ENCODE measurements at regions not wholly inside any gene's neighbourhood (a gene's known extent, or its start where the extent isn't known, plus 50 kb on each side); places are given as distances from the start of the nearest gene placed in this dataset.

- DNase-seq (ENCODE audit: low spot score), result no peak
These were observed 569.9 kb upstream of the FAT3 start for GRCh38 chr11:91654686-91655085.

DNA sequence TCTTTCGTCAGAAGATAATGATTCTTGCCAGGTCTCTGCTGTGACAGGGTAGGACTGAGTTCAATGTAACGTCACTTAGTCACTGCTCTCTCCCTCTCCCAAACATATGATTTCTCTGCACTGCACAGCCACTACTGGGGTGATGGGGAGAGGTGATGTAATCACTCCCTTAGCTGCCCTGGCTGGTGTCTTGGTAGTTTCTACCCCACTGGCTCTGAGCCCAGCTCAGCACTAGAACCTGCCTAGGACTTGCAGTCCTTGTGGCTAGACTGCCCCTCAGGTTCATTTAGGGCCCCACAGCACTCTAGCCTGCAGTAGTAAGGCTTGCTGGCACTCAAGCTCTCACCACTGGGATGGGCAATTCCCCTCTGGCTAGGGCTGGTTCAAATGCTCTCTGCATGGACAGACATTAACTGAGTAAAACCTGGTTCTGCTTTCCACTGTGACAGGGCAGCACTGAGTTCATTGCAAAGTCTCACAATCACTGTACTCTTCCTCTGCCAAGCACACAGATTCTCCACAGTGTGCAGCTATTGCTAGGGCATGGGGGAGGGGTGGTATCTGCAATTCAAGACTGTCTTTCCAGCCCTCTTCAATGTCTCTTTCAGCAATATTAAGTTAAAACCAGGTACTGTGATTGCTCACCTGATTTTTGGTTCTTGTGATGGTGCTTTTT is 571.4 kb upstream of the FAT3 start:
- no peak for DNase-seq (ENCODE audit: low spot score)

DNA sequence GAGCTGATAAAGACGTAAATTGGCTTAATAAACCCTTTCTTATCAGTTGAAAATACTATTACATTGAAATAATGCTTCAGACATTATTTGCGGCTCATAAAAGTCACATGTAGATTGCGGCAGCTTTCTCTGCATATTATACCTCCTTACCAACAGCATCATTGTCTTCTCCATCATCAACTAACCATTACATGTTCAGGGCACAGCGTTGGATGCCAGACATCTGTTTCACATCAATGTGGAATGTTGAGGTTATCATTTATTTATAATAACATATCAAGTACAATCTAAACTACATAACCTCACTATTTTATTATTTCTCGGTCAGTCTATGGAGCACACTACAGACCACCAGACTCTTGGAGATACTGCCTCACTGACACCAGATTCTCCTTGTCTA is 573.8 kb upstream of the FAT3 start:
- no peak for DNase-seq (ENCODE audit: low spot score)

DNA sequence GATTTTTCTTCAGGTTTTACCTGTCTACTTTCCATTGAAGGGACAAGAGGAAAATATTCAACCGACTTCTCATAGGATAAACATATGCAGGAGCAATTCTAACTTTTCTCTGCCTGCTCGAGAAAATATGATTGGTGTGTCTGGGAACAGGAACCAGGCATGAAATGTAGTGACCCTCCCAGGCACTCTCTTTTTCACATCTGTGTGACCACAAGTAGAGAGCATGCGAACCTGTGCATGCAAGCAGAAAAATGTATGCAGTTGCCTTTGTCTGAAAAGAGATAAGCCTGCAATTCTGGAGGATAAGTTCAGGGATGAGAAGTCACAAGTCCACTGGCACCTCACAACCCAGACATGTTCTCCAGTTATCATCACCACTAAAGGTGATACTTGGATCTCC is 583.5 kb upstream of the FAT3 start:
- no peak for DNase-seq (ENCODE audit: low spot score)

DNA sequence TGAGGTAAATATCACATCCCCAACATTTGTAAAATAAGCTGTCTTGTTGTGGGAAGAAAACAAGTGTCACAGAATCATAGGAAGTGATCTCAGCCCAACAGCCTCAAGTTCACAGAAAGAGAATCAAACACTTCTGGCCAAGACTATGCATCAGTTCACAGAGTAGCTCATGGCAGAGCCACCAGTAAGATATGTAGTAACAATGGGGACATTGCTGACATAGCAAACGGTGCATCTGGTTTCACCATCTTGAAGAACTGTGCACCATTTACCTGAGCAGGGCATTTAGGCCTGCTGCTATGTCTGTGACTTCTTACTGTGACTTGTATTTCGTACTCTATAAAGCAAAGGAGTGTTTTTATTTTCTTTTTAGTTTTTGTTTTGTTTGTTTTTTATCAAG is 585.3 kb upstream of the FAT3 start:
- no peak for DNase-seq (ENCODE audit: low spot score)

GRCh38 chr11:91630916-91631673 is 593.5 kb upstream of the FAT3 start:
- no peak for DNase-seq (ENCODE audit: low spot score)

DNA sequence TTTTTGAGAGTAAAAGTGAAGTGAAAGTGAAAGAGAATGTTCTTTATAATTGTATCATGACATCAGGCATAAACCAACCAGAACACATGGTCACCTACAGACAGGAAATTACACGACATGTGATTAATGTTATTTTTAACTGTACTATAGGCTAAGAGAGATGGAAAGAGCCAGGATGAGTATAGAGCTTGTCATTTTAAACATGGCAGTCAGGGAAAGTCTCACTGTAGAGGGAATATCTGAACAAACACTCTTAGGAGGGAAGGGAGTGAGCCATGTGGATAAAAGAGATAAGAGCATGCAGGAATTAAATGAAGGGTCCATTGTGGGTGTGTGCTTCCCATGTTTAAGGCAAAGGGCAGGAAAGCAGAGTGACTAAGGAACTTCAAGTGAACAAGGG is 599.1 kb upstream of the FAT3 start:
- no peak for DNase-seq (ENCODE audit: low spot score)

DNA sequence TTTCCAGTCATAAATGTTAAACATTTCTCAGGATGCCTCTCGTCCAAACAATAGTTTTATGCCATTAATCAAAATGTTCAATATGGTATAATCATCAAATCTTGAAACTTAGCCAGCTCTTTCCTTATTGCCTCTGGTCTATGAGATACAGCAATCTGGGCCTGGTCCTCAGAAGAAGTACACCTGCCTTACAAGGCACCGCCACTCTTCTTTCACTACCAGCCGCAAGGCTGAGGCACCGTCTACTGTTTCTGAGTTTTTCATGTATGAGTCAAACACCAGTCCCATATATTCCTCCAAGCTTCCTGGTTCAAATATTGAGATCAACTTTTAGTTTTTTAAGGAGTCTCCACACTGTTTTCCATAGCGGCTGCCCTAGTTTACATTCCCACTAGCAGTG is 600.6 kb upstream of the FAT3 start:
- no peak for DNase-seq (ENCODE audit: low spot score)

DNA sequence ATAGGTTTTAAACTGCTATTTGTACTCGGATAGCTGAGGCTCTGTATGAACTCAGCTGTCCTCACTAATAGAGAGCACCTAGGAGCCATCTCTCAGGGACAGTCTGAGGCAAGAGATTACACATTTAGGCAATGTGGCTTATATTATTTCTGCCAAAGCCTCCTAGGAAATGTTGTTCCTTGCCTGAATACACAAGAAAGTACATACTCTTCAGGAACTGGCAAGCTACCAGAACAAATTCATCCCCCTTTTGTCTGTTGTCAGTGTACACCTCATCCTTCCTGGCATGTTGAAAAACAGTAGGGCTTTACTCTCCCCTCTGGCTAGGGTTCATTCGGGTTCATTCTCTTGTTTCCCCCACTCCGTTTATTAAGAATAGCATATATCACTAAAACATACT is 615.9 kb upstream of the FAT3 start:
- no peak for DNase-seq (ENCODE audit: low spot score)

- no peak for DNase-seq (ENCODE audit: low spot score)
These were observed 628.5 kb upstream of the FAT3 start for GRCh38 chr11:91596111-91596510.

DNA sequence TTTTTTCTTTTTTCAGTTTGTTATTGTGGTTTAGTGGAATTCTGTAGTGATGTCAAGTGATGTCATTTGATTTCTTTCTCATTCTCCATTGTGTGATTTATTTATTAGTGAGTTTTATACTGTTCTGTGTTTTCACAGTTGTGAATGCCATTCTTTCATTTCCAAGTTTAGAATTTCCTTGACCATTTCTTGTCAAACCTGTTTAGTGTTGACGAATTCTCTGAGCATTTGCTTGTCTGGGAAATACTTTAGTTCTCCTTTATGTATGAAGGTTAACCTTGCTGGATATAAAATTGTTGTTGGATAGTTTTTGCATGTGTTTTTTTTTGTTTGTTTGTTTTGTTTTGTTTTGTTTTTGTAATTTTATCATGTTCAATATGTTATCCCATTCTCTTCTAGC is 633.6 kb upstream of the FAT3 start:
- no peak for DNase-seq (ENCODE audit: low spot score)

DNA sequence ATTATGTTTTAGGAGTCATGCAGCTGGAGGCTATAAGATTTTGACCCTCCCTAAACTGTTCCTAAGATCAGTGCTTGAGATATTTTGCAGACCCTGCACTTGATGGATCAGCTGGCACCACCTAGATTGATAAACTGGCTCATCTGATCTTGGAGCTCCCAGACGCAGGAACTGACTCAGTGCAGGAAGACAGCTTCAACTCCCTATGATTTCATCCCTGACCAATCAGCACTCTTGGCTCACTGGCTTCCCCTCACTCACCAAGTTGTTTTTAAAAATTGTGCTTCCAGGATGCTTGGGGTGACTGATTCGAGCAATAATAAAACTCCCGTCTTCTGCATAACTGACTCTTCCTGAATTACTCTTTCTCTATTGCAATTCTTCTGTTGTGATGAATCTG is 637.5 kb upstream of the FAT3 start:
- no peak for DNase-seq (ENCODE audit: low spot score)

DNA sequence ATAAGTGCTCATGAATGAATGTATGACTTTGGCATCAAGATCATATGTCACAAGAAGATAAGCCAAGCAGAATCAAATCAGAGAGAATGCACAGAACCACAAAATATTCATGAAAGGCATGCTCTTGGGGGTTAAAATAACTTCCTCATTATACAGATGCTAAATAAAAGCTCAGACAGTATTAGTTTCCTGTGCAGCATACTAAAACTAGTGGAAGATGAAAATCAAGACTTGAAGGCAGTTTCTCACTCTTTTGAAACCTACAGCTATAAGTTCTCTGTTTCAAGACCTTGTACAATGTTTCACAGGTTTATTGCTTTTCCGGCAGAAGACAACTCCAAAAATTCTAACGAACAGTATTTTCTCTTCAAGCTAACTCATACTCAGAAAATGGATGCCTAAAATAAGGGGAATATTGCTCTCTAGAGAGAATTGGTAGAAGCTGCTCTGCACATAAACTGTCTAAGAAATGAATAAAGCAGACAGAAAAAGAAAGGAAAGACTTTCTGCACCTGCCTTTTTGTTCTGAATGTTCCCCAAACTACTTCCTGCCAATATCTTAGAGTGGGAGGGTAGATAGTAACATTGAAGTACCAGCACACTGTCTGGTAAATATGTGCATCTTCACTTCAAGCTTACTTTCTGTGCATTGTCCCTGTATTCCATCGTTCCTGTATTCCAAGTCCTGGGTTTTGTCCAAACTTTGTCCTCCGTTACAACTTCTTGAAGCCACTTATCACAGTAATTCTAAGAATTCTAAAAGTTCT is 639.4 kb upstream of the FAT3 start:
- DNase-seq (ENCODE audit: low spot score), result no peak

DNA sequence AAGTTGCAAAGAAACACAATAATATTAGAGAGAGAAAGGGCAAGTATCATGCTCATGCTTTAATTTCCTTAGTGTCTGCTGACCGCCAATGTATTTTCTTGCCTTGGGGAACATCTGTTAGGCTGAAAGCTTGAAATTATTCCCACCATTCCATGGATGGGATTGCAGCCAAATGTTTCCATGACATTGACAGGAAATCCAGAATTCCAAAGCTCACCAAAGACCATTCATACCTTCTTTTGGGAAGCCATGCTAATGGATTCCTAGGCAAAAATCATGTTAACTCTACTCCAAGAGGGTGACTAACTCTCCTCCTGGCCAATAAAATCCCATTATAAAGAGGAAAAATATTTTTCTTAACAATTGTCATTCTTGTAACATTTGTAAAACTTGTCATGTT is 661.4 kb upstream of the FAT3 start:
- DNase-seq (ENCODE audit: low spot score), result no peak

DNA sequence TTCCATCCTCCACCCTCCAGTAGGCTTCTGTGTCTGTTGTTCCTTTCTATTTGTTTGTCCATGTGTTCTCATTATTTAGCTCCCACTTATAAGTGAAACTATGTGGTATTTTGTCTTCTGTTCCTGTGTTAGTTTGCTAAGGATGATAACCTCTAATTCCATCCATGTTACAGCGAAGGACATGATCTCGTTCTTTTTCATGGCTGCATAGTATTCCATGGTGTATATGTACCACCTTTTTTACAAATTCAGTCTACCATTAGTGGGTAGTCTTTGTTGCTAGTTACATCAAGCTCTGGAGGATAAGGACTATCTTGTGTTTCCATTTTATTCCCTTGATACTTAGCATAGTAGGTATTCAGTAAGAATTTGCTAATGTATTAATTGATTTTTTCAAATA is 664.2 kb upstream of the FAT3 start:
- no peak for DNase-seq (ENCODE audit: low spot score)

DNA sequence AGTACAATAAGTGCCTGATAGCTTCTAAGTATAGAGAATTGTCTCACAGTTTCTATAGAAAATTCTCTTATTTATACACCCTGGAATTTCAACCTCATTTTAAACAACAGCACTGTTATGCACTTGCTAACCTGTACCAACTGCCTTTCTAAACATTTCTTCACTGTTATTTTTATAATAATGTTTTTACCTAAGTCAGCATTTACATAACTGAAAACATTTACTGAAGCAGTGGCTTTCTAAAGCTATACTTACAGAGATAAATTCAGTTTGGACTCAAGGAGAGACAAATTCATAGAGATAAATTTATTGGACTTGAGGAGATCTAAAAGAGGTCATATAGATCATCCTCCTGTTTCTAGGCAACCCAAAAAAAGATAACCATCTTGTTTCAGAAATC is 686.6 kb upstream of the FAT3 start:
- no peak for DNase-seq (ENCODE audit: low spot score)

DNA sequence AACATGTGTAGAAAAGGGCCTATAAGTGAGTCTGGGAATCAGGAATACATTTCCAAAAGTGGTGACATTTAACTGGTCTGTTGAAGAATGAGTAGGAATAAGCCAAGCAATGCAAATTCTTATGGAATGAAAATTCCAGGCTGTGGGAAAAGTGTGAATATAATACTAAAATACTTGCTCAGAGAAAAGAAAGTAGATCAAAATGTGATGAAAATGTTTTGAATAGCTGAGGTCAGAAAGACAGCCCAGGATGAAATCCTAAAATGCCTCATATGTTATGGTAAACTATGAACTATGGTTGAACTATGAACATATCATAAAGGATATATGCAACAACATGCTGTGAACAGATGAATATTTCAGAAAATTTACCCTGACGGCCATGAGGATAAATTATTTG is 688.3 kb upstream of the FAT3 start:
- no peak for DNase-seq (ENCODE audit: low spot score)

GRCh38 chr11:91528965-91529364 is 695.7 kb upstream of the FAT3 start:
- no peak for DNase-seq (ENCODE audit: low spot score)

- no peak for DNase-seq (ENCODE audit: low spot score)
These were observed 697.1 kb upstream of the FAT3 start for GRCh38 chr11:91527380-91528030.

- peak; percentile 3 for DNase-seq (ENCODE audit: low spot score)
These were observed 710.9 kb upstream of the FAT3 start for GRCh38 chr11:91513734-91514133.

DNA sequence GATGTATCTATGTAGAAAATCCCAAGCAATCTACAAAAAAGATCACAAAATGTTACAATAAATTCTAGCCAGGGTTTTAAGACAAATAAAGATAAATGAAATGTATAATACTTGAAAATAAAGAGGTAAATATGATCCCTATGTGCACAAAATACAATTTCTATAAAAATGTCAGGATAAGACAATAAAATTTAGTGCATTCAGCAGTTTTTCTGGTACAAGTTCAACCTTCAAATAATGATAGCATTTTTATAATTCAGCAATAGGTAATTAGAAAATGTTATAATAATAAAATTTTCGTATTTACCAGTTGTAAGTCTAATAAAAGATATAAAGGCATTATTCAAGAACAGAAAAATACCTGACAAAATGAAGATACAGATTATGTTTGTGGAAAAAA is 726.8 kb upstream of the FAT3 start:
- no peak for DNase-seq (ENCODE audit: low spot score)

DNA sequence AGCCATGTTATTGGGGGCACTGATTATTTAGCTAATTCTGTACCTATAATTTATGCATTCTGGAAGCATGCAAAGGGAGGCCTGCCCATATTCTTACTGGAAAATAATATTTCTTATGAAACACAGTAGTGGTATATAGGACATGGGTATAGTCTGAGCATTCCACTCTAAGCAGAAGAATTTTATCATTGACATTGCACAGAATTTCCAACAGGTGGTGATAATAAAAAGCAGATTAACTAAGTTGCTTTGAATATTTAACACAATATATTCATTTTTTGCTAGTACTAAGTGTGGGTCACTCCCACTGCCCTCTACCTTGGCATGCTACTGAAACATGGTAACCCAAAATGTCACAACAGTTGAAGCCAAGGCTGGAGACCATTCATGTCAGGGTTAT is 728.8 kb upstream of the FAT3 start:
- no peak for DNase-seq (ENCODE audit: low spot score)

DNA sequence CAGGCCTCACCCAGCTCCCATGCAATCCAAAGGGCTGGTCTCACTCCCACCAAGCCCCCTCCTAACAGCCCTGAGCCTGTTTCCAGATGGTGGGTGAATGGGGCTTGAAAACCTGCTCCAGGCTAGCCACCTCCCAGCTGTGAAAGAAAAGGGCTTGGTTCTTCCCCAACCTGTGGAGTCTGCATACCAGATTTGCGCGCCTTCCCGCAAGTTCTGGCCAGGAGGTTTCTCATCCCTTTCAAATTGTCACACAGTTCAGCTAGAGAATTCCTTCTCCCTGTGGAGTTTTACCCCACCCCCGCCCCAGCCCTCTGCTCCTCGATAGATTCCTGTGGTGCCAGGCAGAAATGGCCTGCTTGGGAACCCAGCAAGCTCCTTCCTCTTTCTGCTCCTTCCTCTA is 734.6 kb upstream of the FAT3 start:
- DNase-seq (ENCODE audit: low spot score), result no peak

Measured in putamen (tissue), 1 donor.